H9 (cell line): ENCODE measurements at regions not wholly inside any gene's neighbourhood (a gene's known extent, or its start where the extent isn't known, plus 50 kb on each side); places are given as distances from the start of the nearest gene placed in this dataset.

Source experiments
- DNase-seq: peaks from one replicate; pipeline ENCODE4 v3.0.0-alpha.2; 2017
- H2AFZ ChIP-seq: one replicate; pipeline ENCODE4 v1.6.1; 2013; ENCODE audit warnings: mild to moderate bottlenecking, low read length, control low read depth, moderate library complexity
- H2AK5ac ChIP-seq: 2 replicates; pipeline ENCODE4 v1.6.1; 2013; ENCODE audit warnings: low read length, control low read depth, mixed read lengths; ENCODE audit not compliant: insufficient read length
- H2BK120ac ChIP-seq: one replicate; pipeline ENCODE4 v1.6.1; 2013; ENCODE audit warnings: low read depth, mild to moderate bottlenecking, low read length, control low read depth, inconsistent platforms; ENCODE audit not compliant: poor library complexity, severe bottlenecking
- H2BK12ac ChIP-seq: 2 replicates; pipeline ENCODE4 v1.6.1; 2013; ENCODE audit warnings: low read length, control low read depth, mixed read lengths, low read depth; ENCODE audit not compliant: insufficient read length
- H2BK15ac ChIP-seq: 2 replicates; pipeline ENCODE4 v1.6.1; 2013; ENCODE audit warnings: low read depth, low read length, control low read depth
- H2BK20ac ChIP-seq: one replicate; pipeline ENCODE4 v1.6.1; 2013; ENCODE audit warnings: low read depth, mild to moderate bottlenecking, low read length, control low read depth, inconsistent platforms; ENCODE audit not compliant: poor library complexity, severe bottlenecking
- H2BK5ac ChIP-seq: 2 replicates; pipeline ENCODE4 v1.6.1; 2013; ENCODE audit warnings: low read length, control low read depth, mixed read lengths; ENCODE audit not compliant: insufficient read length
- H3K14ac ChIP-seq: 2 replicates; pipeline ENCODE4 v1.6.1; 2013; ENCODE audit warnings: low read length, control low read depth; ENCODE audit not compliant: insufficient read depth
- H3K18ac ChIP-seq: 2 replicates; pipeline ENCODE4 v1.6.1; 2013; ENCODE audit warnings: low read depth, mild to moderate bottlenecking, mixed read lengths, low read length, control low read depth; ENCODE audit not compliant: insufficient read length
- H3K23ac ChIP-seq: 2 replicates; pipeline ENCODE4 v1.6.1; 2013; ENCODE audit warnings: low read length, control low read depth, mixed read lengths, low read depth; ENCODE audit not compliant: insufficient read length
- H3K23me2 ChIP-seq: 2 replicates; pipeline ENCODE4 v1.6.1; 2013; ENCODE audit warnings: low read depth, mild to moderate bottlenecking, mixed read lengths, low read length, control low read depth; ENCODE audit not compliant: insufficient read length, poor library complexity, severe bottlenecking
- H3K27ac ChIP-seq: 2 replicates; pipeline ENCODE4 v1.5.1; 2013; ENCODE audit warnings: low read length, control low read depth, mixed read lengths, low read depth; ENCODE audit not compliant: insufficient read length
- H3K27me3 ChIP-seq: 2 replicates; pipeline ENCODE4 v1.6.1; 2013; ENCODE audit warnings: low read length, control low read depth, inconsistent platforms; ENCODE audit not compliant: insufficient read depth
- H3K4ac ChIP-seq: 2 replicates; pipeline ENCODE4 v1.6.1; 2013; ENCODE audit warnings: low read depth, mild to moderate bottlenecking, control low read depth, inconsistent platforms, low read length, moderate library complexity
- H3K4me1 ChIP-seq: 2 replicates; pipeline ENCODE4 v1.6.1; 2013; ENCODE audit warnings: low read length, control low read depth, inconsistent platforms; ENCODE audit not compliant: insufficient read depth
- H3K4me2 ChIP-seq: 2 replicates; pipeline ENCODE4 v1.6.1; 2013; ENCODE audit warnings: low read length, control low read depth, mixed read lengths; ENCODE audit not compliant: insufficient read length, insufficient read depth
- H3K56ac ChIP-seq: 2 replicates; pipeline ENCODE4 v1.6.1; 2013; ENCODE audit warnings: low read depth, mild to moderate bottlenecking, mixed read lengths, low read length, control low read depth; ENCODE audit not compliant: insufficient read length
- H3K79me1 ChIP-seq: 2 replicates; pipeline ENCODE4 v1.6.1; 2013; ENCODE audit warnings: low read depth, mild to moderate bottlenecking, moderate library complexity, low read length, control low read depth, inconsistent platforms; ENCODE audit not compliant: insufficient read depth, poor library complexity, severe bottlenecking
- H3K79me2 ChIP-seq: 2 replicates; pipeline ENCODE4 v1.6.1; 2013; ENCODE audit warnings: low read length, control low read depth, inconsistent platforms; ENCODE audit not compliant: insufficient read depth
- H3K9ac ChIP-seq: 2 replicates; pipeline ENCODE4 v1.6.1; 2013; ENCODE audit warnings: low read length, control low read depth, mixed read lengths; ENCODE audit not compliant: insufficient read length; ENCODE audit errors: extremely low read depth
- H3K9me3 ChIP-seq: one replicate; pipeline ENCODE4 v1.6.1; 2013; ENCODE audit warnings: low read depth, low read length, inconsistent platforms; ENCODE audit not compliant: control insufficient read depth
- H3T11ph ChIP-seq: one replicate; pipeline ENCODE4 v1.6.1; 2013; ENCODE audit warnings: mild to moderate bottlenecking, low read length, control low read depth, inconsistent platforms
- H4K20me1 ChIP-seq: one replicate; pipeline ENCODE4 v1.6.1; 2013; ENCODE audit not compliant: control insufficient read depth, insufficient read length, insufficient read depth
- H4K5ac ChIP-seq: 2 replicates; pipeline ENCODE4 v1.6.1; 2013; ENCODE audit warnings: low read depth, mild to moderate bottlenecking, mixed read lengths, low read length, control low read depth; ENCODE audit not compliant: insufficient read length
- H4K8ac ChIP-seq: replicated peaks from 2 replicates; pipeline ENCODE4 v1.6.1; 2013; ENCODE audit warnings: low read length, control low read depth, mixed read lengths, low read depth; ENCODE audit not compliant: insufficient read length
- H4K91ac ChIP-seq: 2 replicates; pipeline ENCODE4 v1.6.1; 2013; ENCODE audit warnings: low read depth, mild to moderate bottlenecking, moderate library complexity, mixed read lengths, low read length, control low read depth; ENCODE audit not compliant: insufficient read length
- H3K27ac Mint-ChIP-seq, 3 experiments: 2 replicates in 2 of 3; 3 replicates in 1 of 3; pipeline ENCODE4 v1.8.0; 2020 to 2021; ENCODE audit warnings: mixed read lengths in 3 of 3, mild to moderate bottlenecking in 1 of 3, moderate library complexity in 1 of 3
- H3K27me3 Mint-ChIP-seq: 2 replicates; pipeline ENCODE4 v1.8.0; 2021; ENCODE audit warnings: low read depth, mild to moderate bottlenecking, moderate library complexity, mixed read lengths
- H3K36me3 Mint-ChIP-seq, 3 experiments: 2 replicates in 2 of 3; 3 replicates in 1 of 3; pipeline ENCODE4 v1.8.0; 2020 to 2021; ENCODE audit warnings: low read depth in 3 of 3, mixed read lengths in 3 of 3; ENCODE audit not compliant: insufficient read depth in 1 of 3
- H3K4me1 Mint-ChIP-seq, 2 experiments: 2 replicates each; pipeline ENCODE4 v1.8.0; 2020; ENCODE audit warnings: mixed read lengths in 2 of 2
- H3K4me3 Mint-ChIP-seq, 2 experiments: 2 replicates in 1 of 2; 3 replicates in 1 of 2; pipeline ENCODE4 v1.8.0; 2020 to 2021; ENCODE audit warnings: mild to moderate bottlenecking in 2 of 2, mixed read lengths in 2 of 2, moderate library complexity in 1 of 2
- H3K9me3 Mint-ChIP-seq, 2 experiments: 2 replicates in 1 of 2; 3 replicates in 1 of 2; pipeline ENCODE4 v1.8.0; 2020; ENCODE audit warnings: mild to moderate bottlenecking in 2 of 2, mixed read lengths in 2 of 2, moderate library complexity in 1 of 2
- WGBS: extraction: QIAGEN DNeasy Blood & Tissue Kit; methylation state at CpG from one replicate; pipeline ENCODE4 v1.1.7; 2013; ENCODE audit warnings: missing lambda C conversion rate, low lambda C conversion rate, mixed read lengths; ENCODE audit not compliant: insufficient read length; ENCODE audit errors: extremely low coverage; 5-methylcytosine and 5-hydroxymethylcytosine counted together
- TF ChIP-seq, protein P1 (sequence below): fragments of 200-600 bp; sonication (generic); conservative IDR thresholded peaks from 3 replicates; pipeline ENCODE4 v1.8.0; 2021; ENCODE audit warnings: antibody characterized with exemption, mild to moderate bottlenecking

GRCh38 chr7:109945820-109946518 is 1145.0 kb upstream of the LRRN3 start:
- no peak for DNase-seq
- peaks cover 9 to 18% of the 10 kb centered on the region in 2 experiments for H3K4me1 Mint-ChIP-seq
- H3T11ph ChIP-seq = no peak overlapping the region

More at GRCh38 chr7:109945820-109946518, 1145.0 kb upstream of the LRRN3 start:
- Histone ChIP-seq H3K14ac (no peak overlapping the region), H3K79me2 (no peaks in the 10 kb centered on the region), H2BK5ac (no peak overlapping the region), H3K27me3 (no peaks in the 10 kb centered on the region), H2AK5ac (no peak overlapping the region), H3K4me2 (no peak overlapping the region), H3K23me2 (no peaks in the 10 kb centered on the region), H2BK20ac (no peak overlapping the region), H3K9me3 (peaks cover 2% of the 10 kb centered on the region), H3K4ac (no peak overlapping the region), H2BK12ac (no peak overlapping the region), H3K4me1 (no peaks in the 10 kb centered on the region), H3K56ac (no peak overlapping the region), H3K23ac (no peak overlapping the region), H2BK15ac (no peak overlapping the region), H4K8ac (no peak overlapping the region), H3K79me1 (no peaks in the 10 kb centered on the region), H4K91ac (no peak overlapping the region), H2AFZ (no peak overlapping the region), H3K9ac (no peak overlapping the region), H4K5ac (no peak overlapping the region), H4K20me1 (no peaks in the 10 kb centered on the region), H3K18ac (no peak overlapping the region), H3K27ac (no peak overlapping the region), H2BK120ac (no peak overlapping the region)
- TF ChIP-seq, protein P1, sequence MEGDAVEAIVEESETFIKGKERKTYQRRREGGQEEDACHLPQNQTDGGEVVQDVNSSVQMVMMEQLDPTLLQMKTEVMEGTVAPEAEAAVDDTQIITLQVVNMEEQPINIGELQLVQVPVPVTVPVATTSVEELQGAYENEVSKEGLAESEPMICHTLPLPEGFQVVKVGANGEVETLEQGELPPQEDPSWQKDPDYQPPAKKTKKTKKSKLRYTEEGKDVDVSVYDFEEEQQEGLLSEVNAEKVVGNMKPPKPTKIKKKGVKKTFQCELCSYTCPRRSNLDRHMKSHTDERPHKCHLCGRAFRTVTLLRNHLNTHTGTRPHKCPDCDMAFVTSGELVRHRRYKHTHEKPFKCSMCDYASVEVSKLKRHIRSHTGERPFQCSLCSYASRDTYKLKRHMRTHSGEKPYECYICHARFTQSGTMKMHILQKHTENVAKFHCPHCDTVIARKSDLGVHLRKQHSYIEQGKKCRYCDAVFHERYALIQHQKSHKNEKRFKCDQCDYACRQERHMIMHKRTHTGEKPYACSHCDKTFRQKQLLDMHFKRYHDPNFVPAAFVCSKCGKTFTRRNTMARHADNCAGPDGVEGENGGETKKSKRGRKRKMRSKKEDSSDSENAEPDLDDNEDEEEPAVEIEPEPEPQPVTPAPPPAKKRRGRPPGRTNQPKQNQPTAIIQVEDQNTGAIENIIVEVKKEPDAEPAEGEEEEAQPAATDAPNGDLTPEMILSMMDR = no peak
- H3K27ac Mint-ChIP-seq = no peak overlapping the region
- H3K4me3 Mint-ChIP-seq = no peak overlapping the region
- H3K27me3 Mint-ChIP-seq = no peaks in the 10 kb centered on the region
- peaks cover 9% of the 10 kb centered on the region in 2 experiments for H3K9me3 Mint-ChIP-seq
- no CpG with 5 or more reads among the region's 4 CpGs for WGBS
- H3K36me3 Mint-ChIP-seq = peaks cover 2 to 8% (median 8%) of the 10 kb centered on the region in 3 experiments; a peak in 6 of 7 replicates
